KMS-11 (cell line): ENCODE measurements at regions not wholly inside any gene's neighbourhood (a gene's known extent, or its start where the extent isn't known, plus 50 kb on each side); places are given as distances from the start of the nearest gene placed in this dataset.

Source experiments
- H2AFZ ChIP-seq: fragments of 200-600 bp; sonication (generic); 2 replicates; pipeline ENCODE4 v1.6.1; 2016; ENCODE audit warnings: antibody characterized with exemption, mixed run types, low read depth
- H3K27ac ChIP-seq: fragments of 200-600 bp; sonication (generic); 2 replicates; pipeline ENCODE4 v1.6.1; 2016; ENCODE audit warnings: mild to moderate bottlenecking, mixed run types
- H3K27me3 ChIP-seq: fragments of 200-600 bp; sonication (generic); 2 replicates; pipeline ENCODE4 v1.6.1; 2017; ENCODE audit warnings: mild to moderate bottlenecking, low read depth, mixed run types, moderate library complexity; ENCODE audit not compliant: insufficient read depth
- H3K36me3 ChIP-seq: fragments of 200-600 bp; sonication (generic); 2 replicates; pipeline ENCODE4 v1.6.1; 2017; ENCODE audit warnings: mild to moderate bottlenecking, mixed run types; ENCODE audit not compliant: insufficient read depth
- H3K4me1 ChIP-seq: fragments of 200-600 bp; sonication (generic); 2 replicates; pipeline ENCODE4 v1.6.1; 2016; ENCODE audit warnings: mild to moderate bottlenecking, low read depth, mixed run types; ENCODE audit not compliant: poor library complexity, severe bottlenecking
- H3K4me2 ChIP-seq: fragments of 200-600 bp; sonication (generic); 2 replicates; pipeline ENCODE4 v1.7.0; 2016; ENCODE audit warnings: mild to moderate bottlenecking, mixed run types
- H3K4me3 ChIP-seq: fragments of 200-600 bp; sonication (generic); IDR thresholded peaks from 2 replicates; pipeline ENCODE4 v1.6.1; 2017; ENCODE audit warnings: low read depth, low read length, mixed read lengths; ENCODE audit not compliant: insufficient read depth
- H3K79me2 ChIP-seq: fragments of 200-600 bp; sonication (generic); 2 replicates; pipeline ENCODE4 v1.6.1; 2016; ENCODE audit warnings: low read depth, mixed run types; ENCODE audit not compliant: insufficient read depth
- H3K9ac ChIP-seq: fragments of 200-600 bp; sonication (generic); 2 replicates; pipeline ENCODE4 v1.6.1; 2016; ENCODE audit warnings: mild to moderate bottlenecking, mixed run types
- H4K20me1 ChIP-seq: fragments of 200-600 bp; sonication (generic); 2 replicates; pipeline ENCODE4 v1.6.1; 2016; ENCODE audit warnings: mild to moderate bottlenecking, mixed run types; ENCODE audit not compliant: insufficient read depth
- TF ChIP-seq, protein P1 (sequence below): fragments of 200-600 bp; sonication (generic); conservative IDR thresholded peaks from 2 replicates; pipeline ENCODE4 v1.6.1; 2017; ENCODE audit warnings: low read depth, mild to moderate bottlenecking, antibody characterized with exemption, low read length, moderate library complexity, mixed read lengths

DNA sequence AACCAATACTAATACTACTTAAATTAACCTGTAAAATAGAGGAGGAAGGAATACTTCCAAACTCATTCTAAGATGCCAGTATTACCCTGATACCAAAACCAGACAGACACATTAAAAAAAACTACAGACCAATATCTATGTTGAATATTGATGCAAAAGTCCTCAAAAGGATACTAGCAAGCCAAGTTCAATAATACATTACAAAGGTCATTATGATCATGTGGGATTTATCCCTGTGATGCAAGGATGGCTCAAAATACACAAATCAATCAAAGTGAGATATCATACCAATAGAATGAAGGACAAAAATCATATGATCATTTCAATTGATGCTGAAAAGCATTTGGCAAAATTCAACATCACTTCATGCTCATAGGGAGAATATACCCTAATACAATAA, 97.2 kb upstream of the ATXN7L3B start:
- no peak overlapping the region for H3K4me3 ChIP-seq
- no peaks in the 10 kb centered on the region for H3K36me3 ChIP-seq
- H3K27me3 ChIP-seq = no peaks in the 10 kb centered on the region
- H3K79me2 ChIP-seq = no peaks in the 10 kb centered on the region
- no peaks in the 10 kb centered on the region for H3K4me1 ChIP-seq
- H3K27ac ChIP-seq = no peak overlapping the region
- TF ChIP-seq, protein P1, sequence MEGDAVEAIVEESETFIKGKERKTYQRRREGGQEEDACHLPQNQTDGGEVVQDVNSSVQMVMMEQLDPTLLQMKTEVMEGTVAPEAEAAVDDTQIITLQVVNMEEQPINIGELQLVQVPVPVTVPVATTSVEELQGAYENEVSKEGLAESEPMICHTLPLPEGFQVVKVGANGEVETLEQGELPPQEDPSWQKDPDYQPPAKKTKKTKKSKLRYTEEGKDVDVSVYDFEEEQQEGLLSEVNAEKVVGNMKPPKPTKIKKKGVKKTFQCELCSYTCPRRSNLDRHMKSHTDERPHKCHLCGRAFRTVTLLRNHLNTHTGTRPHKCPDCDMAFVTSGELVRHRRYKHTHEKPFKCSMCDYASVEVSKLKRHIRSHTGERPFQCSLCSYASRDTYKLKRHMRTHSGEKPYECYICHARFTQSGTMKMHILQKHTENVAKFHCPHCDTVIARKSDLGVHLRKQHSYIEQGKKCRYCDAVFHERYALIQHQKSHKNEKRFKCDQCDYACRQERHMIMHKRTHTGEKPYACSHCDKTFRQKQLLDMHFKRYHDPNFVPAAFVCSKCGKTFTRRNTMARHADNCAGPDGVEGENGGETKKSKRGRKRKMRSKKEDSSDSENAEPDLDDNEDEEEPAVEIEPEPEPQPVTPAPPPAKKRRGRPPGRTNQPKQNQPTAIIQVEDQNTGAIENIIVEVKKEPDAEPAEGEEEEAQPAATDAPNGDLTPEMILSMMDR = no peak
- no peak overlapping the region for H2AFZ ChIP-seq
- no peaks in the 10 kb centered on the region for H4K20me1 ChIP-seq
- H3K9ac ChIP-seq = no peak overlapping the region
- no peak overlapping the region for H3K4me2 ChIP-seq

DNA sequence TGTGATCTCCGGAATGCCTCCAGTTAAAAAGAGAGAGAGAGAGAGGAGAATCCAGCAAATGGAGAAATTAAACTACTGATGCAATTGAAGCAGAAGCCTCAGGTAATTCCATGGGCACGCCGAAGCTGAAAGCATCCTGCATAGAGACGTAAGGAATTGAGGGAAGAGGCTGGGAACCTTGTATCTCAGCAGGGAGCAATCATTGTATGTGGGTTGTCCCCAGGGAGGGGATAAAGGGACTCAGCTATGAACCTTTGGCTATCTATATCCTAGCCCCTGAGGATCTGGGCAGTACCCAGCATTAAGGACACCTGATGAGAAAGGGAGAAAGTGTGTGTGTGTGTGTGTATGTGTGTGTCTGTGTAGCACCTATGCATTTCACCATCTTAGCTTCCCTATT, 95.8 kb upstream of the ATXN7L3B start:
- Histone ChIP-seq H3K36me3 (no peaks in the 10 kb centered on the region), H3K4me1 (no peaks in the 10 kb centered on the region), H3K9ac (no peak overlapping the region), H3K27ac (no peak overlapping the region), H3K79me2 (no peaks in the 10 kb centered on the region), H2AFZ (no peak overlapping the region), H3K4me3 (no peak overlapping the region), H3K27me3 (no peaks in the 10 kb centered on the region), H4K20me1 (no peaks in the 10 kb centered on the region), H3K4me2 (no peak overlapping the region)
- TF ChIP-seq, protein P1 = no peak

DNA sequence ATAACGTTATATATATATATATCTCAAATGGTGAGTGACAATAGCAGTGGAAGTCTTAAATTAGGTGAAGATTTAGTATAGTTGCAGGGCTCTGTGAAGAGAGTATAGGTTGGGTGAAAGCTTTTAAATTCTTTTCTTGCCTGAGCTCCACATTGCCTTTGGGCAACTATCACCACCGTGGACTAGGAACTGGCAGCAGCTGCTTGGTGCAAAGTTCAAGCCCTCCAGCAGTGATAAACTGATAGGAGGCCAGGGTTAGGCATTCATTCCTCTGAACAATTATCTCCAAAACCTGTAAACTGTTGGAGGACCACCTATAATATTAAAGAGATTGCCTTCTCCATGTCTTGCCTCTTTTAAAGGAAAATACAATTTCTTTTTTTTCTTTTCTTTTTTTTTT, 91.2 kb upstream of the ATXN7L3B start:
- Histone ChIP-seq H3K79me2 (no peaks in the 10 kb centered on the region), H2AFZ (no peak overlapping the region), H3K27me3 (no peaks in the 10 kb centered on the region), H3K27ac (no peak overlapping the region), H3K4me2 (no peak overlapping the region), H3K4me3 (no peak overlapping the region), H3K36me3 (no peaks in the 10 kb centered on the region), H4K20me1 (no peaks in the 10 kb centered on the region), H3K9ac (no peak overlapping the region), H3K4me1 (no peaks in the 10 kb centered on the region)
- TF ChIP-seq, protein P1 = no peak

DNA sequence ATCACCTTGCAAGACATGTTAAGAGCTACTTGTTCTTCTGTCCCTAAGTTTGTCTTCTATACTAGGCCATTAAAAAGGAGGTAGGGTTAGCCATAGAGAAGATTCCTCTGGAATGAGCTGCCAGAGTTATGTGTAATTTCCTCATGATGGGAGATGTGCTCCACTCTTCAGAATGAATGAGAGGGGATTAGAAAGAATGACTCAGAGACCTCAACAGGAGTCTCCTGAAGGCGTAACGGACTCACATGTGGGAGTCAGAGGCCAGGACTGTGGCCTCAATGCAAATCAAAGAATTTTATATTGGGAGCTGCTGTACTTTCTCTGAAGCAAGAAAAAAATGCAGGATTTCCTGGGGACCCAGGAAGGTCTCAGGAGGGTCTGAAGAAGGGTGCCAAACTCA, 87.8 kb upstream of the ATXN7L3B start:
- H2AFZ ChIP-seq = no peak overlapping the region
- H3K4me1 ChIP-seq = no peaks in the 10 kb centered on the region
- H4K20me1 ChIP-seq = no peaks in the 10 kb centered on the region
- TF ChIP-seq, protein P1 = no peak
- H3K79me2 ChIP-seq = no peaks in the 10 kb centered on the region
- no peak overlapping the region for H3K27ac ChIP-seq
- H3K36me3 ChIP-seq = no peaks in the 10 kb centered on the region
- H3K27me3 ChIP-seq = no peaks in the 10 kb centered on the region
- no peak overlapping the region for H3K4me3 ChIP-seq
- no peak overlapping the region for H3K4me2 ChIP-seq
- H3K9ac ChIP-seq = no peak overlapping the region

DNA sequence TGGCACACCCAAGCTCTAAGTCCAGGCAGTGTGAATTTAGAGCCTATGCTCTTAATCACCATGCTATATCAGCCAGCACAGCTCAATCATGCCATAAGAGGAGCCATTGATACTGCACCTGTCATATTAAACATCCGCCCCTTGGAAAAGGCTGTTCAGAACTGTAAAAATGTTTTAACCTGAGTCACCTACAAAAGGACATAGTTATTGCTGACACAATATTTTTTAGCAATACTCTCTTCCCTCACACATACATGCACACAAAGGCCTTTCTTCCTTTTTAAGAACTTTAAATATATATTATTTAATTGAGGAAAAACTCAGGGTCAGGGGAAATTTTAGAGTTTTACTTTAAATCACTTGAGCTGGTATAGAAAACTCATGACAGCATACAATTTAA, 83.5 kb upstream of the ATXN7L3B start:
- TF ChIP-seq, protein P1 = no peak
- Histone ChIP-seq H3K79me2 (no peaks in the 10 kb centered on the region), H3K27ac (no peak overlapping the region), H3K4me3 (no peak overlapping the region), H3K27me3 (no peaks in the 10 kb centered on the region), H4K20me1 (no peaks in the 10 kb centered on the region), H3K9ac (no peak overlapping the region), H3K36me3 (no peaks in the 10 kb centered on the region), H2AFZ (no peak overlapping the region), H3K4me1 (no peaks in the 10 kb centered on the region), H3K4me2 (no peak overlapping the region)
